HTR-8/SVneo (cell line): ENCODE measurements at regions not wholly inside any gene's neighbourhood (a gene's known extent, or its start where the extent isn't known, plus 50 kb on each side); places are given as distances from the start of the nearest gene placed in this dataset.
A peak's percentile ranks its signal among the peaks of the same experiment; 100 is the strongest.

ENCODE experiments used
- DNase-seq: peaks from one replicate; pipeline ENCODE4 v3.0.0; 2011; ENCODE audit warnings: low spot score, mixed read lengths; ENCODE audit not compliant: insufficient read length
- FAIRE-seq: peaks from 2 replicates; lab custom pipeline; 2011; peaks lifted over from hg19 to GRCh38; lab: Jason Lieb, UNC

DNA sequence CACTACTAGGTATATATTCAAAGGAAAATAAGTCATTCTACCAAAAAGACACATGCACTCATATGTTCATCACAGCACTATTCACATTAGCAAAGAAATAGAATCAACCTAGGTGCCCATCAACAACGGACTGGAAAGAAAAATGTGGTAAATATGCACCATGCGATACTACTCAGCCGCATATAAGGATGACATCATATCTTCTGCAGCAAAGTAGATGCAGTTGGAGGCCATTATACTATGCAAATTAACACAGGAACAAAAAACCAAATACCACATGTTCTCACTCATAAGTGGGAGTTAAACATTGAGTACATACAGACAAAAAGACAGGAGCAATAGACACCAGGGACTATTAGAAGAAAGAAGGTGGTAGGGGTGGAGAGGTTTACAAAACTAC, 412.1 kb upstream of the CWC22 start:
- no peak for FAIRE-seq
- DNase-seq, result no peak

GRCh38 chr2:180416627-180417026, 409.5 kb upstream of the CWC22 start:
- FAIRE-seq, result no peak
- DNase-seq, result no peak

DNA sequence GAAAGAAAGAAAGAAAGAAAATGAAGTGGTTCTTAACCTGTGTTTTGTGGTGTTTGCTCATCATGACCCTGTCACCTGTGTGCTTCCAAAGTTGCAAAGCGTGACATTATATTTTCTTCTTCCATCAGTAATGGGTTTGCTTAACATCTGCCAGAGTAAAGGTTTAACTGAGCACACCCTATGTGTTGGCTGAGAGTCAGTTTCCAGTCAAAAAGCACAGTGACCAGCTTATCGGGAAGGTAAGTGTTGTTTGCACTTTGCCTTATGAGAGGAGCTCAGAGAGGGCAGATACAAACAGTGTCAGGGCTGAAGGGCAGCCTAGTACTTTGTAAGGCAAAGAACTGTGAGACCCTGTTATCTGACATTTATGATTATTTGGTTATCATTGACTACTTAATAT, 406.2 kb upstream of the CWC22 start:
- FAIRE-seq (no peak), DNase-seq (no peak)

GRCh38 chr2:180412219-180412618, 405.1 kb upstream of the CWC22 start:
- DNase-seq, result no peak
- no peak for FAIRE-seq

- no peak for FAIRE-seq
- DNase-seq, result no peak
Measured at GRCh38 chr2:180411661-180412060, 404.6 kb upstream of the CWC22 start.

DNA sequence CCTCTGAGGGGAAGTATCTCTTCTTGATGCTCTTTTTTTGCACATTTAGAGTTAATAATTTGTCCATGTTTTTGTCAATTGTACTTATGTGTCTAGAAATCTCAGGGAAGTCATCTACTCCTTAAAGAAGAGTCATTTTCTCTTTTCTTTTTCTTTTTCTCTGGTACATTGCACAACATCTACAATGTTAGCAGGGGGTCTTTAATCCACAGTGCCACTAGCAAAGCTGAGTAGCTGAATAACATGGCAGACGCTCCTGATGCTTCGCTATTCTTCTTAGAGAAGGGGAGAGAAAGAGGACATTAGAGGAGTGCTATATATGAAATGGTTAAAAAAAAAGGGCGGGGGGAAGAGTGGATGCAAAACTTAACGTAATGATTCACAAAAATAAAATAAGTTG, 399.6 kb upstream of the CWC22 start:
- FAIRE-seq, result no peak
- no peak for DNase-seq

GRCh38 chr2:180405520-180405919, 398.4 kb upstream of the CWC22 start:
- no peak for DNase-seq
- no peak for FAIRE-seq

DNA sequence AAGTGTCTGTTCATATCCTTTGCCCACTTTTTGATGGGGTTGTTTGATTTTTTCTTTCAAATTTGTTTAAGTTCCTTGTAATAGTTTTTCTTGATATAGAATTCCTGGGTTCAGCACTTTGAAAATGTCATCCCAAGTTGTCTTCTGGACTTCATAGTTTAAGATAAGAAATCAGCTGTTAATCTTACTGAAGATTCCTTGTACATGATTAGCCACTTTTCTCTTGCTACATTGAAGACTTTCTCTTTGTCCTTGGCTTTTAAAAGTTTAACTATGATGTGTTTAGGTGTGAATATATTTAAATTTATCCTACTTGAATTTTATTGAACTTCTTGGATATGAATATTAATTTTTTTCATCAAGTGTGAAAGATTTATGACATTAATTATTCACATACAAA, 387.2 kb upstream of the CWC22 start:
- no peak for DNase-seq
- FAIRE-seq, result no peak

GRCh38 chr2:180385601-180386201, 378.6 kb upstream of the CWC22 start:
- FAIRE-seq, result no peak
- no peak for DNase-seq

DNA sequence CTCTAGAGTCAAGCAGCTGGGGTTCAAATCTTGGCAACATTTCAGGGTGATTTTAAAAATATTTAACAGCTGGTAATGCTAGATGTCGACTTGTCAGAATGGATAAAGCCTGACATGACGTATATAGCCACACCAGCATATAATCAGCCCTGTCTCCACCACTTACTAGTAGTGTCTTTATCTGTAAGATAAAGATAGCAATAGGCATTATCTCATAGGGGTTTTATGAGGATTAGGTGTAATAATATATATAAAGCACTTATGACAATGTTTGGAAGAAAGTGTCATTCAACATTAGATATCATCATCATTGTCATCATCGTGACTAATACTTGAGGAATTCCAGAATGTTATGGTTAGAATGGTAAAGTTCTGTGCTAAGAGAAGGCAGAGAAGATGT, 369.0 kb upstream of the CWC22 start:
- FAIRE-seq (no peak), DNase-seq (no peak)

DNA sequence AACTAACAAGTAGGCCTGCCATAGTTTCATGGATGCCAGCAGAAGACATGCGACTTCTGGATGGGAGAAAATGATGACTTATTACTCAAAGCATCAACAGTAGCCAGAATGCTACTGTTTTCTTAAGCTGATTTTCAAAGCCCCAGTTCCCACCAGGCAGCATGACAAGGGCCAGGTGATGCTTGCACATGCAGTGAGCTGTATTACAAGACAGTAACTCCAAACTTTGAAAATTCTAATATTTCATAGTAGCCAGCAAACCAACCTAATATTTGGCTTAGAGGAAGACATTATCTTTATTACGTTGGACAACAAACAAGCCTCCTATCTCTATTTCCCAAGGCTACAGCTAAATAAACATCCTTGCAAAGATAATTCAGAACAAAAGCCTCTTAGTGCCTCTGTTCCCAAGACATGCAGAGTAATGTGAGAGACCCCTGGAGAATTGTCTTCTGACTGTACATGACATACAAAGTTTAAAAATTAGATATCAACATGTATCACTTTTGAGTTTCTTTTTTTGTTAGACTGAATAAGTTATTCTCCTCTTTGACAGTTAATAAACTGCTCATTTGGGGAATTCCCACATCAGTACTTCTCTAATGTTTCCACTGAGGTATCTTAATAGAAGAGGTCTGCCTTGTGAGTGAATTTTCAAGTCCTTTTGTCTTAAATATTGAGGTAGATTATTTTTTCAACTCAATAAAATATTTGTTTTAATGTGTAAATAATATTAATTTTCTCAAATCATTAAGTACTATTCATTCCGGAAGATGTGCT, 367.6 kb upstream of the CWC22 start:
- DNase-seq (no peak), FAIRE-seq (no peak)

- FAIRE-seq (no peak), DNase-seq (no peak)
Measured at GRCh38 chr2:180370511-180371205, 363.6 kb upstream of the CWC22 start.

DNA sequence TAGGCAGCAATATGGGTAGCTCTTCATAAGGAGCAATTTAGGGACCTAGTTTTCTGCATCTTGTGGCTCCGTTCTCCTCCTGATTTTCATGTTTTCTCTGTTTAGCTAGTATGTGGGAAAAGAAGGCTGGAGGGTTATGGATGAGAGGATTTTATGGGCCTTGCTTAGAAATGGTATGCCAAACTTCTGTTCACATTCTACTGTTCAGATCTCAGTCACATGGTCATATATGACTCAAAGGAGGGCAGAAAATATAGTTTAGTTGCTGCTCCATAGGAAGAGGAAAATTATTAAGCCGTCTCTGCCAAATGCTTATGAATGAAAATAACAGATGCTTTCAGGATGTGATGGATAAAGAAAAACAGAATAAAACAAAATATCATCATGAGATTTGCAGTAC, 361.8 kb upstream of the CWC22 start:
- DNase-seq (no peak), FAIRE-seq (no peak)

- FAIRE-seq (no peak), DNase-seq (no peak)
Measured at GRCh38 chr2:180367815-180368214, 360.7 kb upstream of the CWC22 start.

GRCh38 chr2:180366481-180366880, 359.4 kb upstream of the CWC22 start:
- FAIRE-seq, result no peak
- no peak for DNase-seq

DNA sequence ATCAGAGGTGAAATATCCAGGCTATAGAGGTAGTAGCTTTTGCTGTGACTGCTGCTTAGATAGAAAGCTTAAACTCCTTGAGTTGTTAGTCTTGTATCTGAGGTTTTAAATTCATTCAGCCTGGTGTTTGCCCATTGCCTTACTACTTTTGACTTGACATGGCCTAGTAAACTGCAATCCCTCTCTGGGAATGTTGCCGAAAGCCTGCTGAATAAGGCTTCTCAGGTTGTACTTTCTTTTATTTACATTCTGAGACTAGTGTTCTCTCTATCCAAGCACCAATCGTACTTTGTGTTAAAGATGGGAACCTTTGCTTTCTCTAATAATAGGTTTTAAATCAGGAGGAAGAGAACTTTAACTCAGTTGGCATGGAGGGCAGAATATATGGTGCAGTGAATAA, 357.6 kb upstream of the CWC22 start:
- no peak for FAIRE-seq
- no peak for DNase-seq

GRCh38 chr2:180360283-180360618, 353.2 kb upstream of the CWC22 start:
- DNase-seq (no peak), FAIRE-seq (no peak)

DNA sequence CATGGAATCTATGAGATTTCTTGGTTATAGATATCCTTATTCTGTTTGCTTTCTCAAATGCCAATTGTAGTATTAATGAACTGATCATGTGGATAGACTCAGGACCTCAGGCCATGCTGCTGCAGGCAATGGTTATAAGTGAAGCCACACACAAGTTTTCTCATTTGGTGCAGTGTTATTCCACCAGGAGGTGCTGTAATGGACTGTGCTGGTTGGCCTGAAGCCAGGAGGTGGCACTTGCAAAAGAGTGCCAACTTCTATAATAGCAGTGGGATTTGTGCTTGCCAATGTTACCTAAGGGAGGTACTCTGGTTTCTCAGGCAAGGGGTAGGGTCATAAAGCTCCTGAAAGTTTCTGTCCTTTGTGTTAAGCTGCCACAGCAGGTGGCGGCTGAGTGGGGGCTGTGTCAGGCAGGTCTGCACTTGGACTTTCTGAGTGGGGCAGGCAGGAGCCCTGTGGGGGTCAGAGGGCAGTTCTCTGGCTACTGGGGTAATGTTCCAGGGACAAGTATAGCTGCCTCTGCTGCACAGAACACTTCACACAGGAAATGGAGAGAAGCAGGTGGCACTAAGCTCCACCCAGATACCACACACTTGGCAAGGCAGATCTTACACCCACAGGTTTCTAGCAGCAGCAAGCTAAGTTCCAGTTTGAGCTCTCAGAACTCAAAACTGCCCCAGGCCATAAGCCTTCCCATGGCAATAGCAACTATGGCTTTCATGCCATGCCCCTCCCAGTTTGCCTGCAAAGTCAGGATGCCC, 352.6 kb upstream of the CWC22 start:
- FAIRE-seq (peak; percentile 67), DNase-seq (no peak)

DNA sequence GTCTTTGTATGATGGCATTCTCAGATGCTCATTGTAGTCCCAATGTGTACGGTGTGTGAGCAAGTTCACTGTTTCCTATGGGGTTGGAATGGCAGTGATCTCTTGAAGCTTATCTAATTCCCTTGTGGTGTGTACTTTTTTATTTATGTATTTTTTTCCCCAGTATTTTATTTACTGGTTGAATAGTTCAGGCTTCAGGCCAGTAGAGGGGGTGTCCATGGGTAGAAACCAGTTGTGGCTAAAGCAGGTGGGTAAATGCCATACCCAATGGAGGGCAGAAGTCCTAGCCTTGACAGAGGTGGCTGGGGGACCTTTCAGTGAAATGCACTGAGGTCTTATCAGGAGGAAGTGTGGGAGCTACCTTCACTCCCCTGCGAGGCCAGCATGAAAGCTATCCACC, 351.4 kb upstream of the CWC22 start:
- DNase-seq (no peak), FAIRE-seq (no peak)

DNA sequence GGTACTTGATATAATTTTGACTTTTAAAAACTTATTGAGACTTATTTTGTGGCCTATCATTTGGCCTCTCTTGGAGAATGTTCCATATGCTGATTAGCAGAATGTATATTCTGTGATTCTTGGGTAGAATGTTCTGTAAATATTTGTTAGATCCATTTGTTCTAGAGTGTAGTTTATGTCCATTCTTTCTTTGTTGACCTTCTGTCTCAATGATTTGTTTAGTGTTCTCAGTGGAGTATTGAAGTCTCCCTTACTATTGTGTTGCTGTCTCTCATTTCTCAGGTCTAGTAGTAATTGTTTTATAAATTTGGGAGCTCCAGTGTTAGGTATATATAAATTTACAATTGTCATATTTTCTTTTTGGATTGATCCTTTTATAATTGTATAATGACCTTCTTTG, 349.6 kb upstream of the CWC22 start:
- FAIRE-seq (no peak), DNase-seq (no peak)

- FAIRE-seq (no peak), DNase-seq (no peak)
Measured at GRCh38 chr2:180352620-180353019, 345.5 kb upstream of the CWC22 start.
